PC-9 (cell line): ENCODE measurements at regions not wholly inside any gene's neighbourhood (a gene's known extent, or its start where the extent isn't known, plus 50 kb on each side); places are given as distances from the start of the nearest gene placed in this dataset.

Experiments
- BruUV-seq: library from RNA; stranded (reverse); fragments of 400-500 nt; replicated peaks from 2 replicates; lab custom pipeline; 2021; lab: Mats Ljungman, UMichigan
- CTCF ChIA-PET: fragments of 300-600 bp; sonication (Branson Sonifier 250); formaldehyde crosslinking; loops from one replicate; lab custom pipeline; 2022; ENCODE audit warnings: antibody characterized with exemption; lab: Charles Lee
- POLR2A ChIA-PET: fragments of 300-600 bp; sonication (Branson Sonifier 250); formaldehyde crosslinking; loops from one replicate; lab custom pipeline; 2022; ENCODE audit warnings: antibody characterized with exemption; ENCODE audit not compliant: unreplicated experiment; lab: Charles Lee
- DNase-seq, 2 experiments: peaks; one replicate each; pipeline versions ENCODE4 v3.0.0 to v3.0.0-alpha.2; 2015 to 2022; ENCODE audit warnings: mixed read lengths in 1 of 2
- H2AFZ ChIP-seq: fragments of 200-600 bp; sonication (generic); 2 replicates; pipeline ENCODE4 v1.8.1; 2017; ENCODE audit warnings: antibody characterized with exemption
- H3F3A ChIP-seq: fragments of 200-600 bp; sonication (generic); 2 replicates; pipeline ENCODE4 v1.8.1; 2017; ENCODE audit warnings: antibody characterized with exemption, mild to moderate bottlenecking, low read depth; ENCODE audit not compliant: insufficient read depth
- H3K27ac ChIP-seq: fragments of 200-600 bp; sonication (generic); 2 replicates; pipeline ENCODE4 v1.6.1; 2016; ENCODE audit warnings: mixed run types
- H3K27me3 ChIP-seq: fragments of 200-600 bp; sonication (generic); 2 replicates; pipeline ENCODE4 v1.6.1; 2016; ENCODE audit warnings: low read depth, mixed run types; ENCODE audit not compliant: insufficient read depth
- H3K36me3 ChIP-seq: fragments of 200-600 bp; sonication (generic); 2 replicates; pipeline ENCODE4 v1.6.1; 2016; ENCODE audit warnings: low read depth, mixed run types
- H3K4me1 ChIP-seq: fragments of 200-600 bp; sonication (generic); replicated peaks from 2 replicates; pipeline ENCODE4 v1.6.1; 2016; ENCODE audit warnings: mixed run types; ENCODE audit not compliant: insufficient read depth
- H3K4me2 ChIP-seq: fragments of 200-600 bp; sonication (generic); 2 replicates; pipeline ENCODE4 v1.6.1; 2017; ENCODE audit warnings: mixed run types
- H3K4me3 ChIP-seq: fragments of 200-600 bp; sonication (generic); 2 replicates; pipeline ENCODE4 v1.6.1; 2016; ENCODE audit warnings: mixed run types
- H3K79me2 ChIP-seq: fragments of 200-600 bp; sonication (generic); 2 replicates; pipeline ENCODE4 v1.6.1; 2017; ENCODE audit warnings: low read depth, mixed run types
- H3K9me2 ChIP-seq: fragments of 200-600 bp; sonication (generic); 2 replicates; pipeline ENCODE4 v1.8.1; 2017; ENCODE audit warnings: mild to moderate bottlenecking; ENCODE audit not compliant: insufficient read depth
- H3K9me3 ChIP-seq: fragments of 200-600 bp; sonication (generic); 2 replicates; pipeline ENCODE4 v1.8.1; 2016; ENCODE audit warnings: low read depth; ENCODE audit not compliant: insufficient read depth
- H4K20me1 ChIP-seq: fragments of 200-600 bp; sonication (generic); 2 replicates; pipeline ENCODE4 v1.8.1; 2017; ENCODE audit not compliant: insufficient read depth
- EZH2 ChIP-seq: fragments of 200-600 bp; sonication (generic); IDR thresholded peaks from 2 replicates; pipeline ENCODE4 v1.8.0; 2017; ENCODE audit warnings: antibody characterized with exemption, low read depth
- intact Hi-C: fragments of 100-400 bp; cut with micrococcal nuclease; formaldehyde crosslinking; loops from one replicate; pipeline ENCODE4 v1.10.0; 2022; ENCODE audit not compliant: unreplicated experiment
- TF ChIP-seq, protein P1 (sequence below): fragments of 200-600 bp; sonication (generic); conservative IDR thresholded peaks from 2 replicates; pipeline ENCODE4 v1.6.1; 2017; ENCODE audit warnings: mixed run types, antibody characterized with exemption, mild to moderate bottlenecking, moderate library complexity

DNA sequence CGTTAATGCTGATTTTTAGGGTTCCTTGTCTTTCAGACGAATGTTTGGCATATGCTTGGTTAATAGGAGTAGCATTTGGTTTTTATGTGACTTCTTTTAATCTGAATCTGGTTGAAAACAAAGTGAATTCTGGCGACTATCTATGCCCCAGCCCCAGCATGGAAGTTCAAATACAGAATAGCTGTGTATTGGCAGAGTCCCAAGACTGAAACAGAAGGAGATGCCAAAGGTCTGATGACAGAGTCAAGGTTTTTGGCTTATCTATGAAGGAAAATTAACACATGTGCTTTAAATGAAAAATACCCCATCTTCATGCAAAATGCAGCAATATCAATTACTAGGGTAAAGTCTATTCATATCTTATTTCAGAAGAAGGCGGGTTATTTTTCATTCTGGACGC, 734.8 kb upstream of the NXPH2 start:
- TF ChIP-seq, protein P1, sequence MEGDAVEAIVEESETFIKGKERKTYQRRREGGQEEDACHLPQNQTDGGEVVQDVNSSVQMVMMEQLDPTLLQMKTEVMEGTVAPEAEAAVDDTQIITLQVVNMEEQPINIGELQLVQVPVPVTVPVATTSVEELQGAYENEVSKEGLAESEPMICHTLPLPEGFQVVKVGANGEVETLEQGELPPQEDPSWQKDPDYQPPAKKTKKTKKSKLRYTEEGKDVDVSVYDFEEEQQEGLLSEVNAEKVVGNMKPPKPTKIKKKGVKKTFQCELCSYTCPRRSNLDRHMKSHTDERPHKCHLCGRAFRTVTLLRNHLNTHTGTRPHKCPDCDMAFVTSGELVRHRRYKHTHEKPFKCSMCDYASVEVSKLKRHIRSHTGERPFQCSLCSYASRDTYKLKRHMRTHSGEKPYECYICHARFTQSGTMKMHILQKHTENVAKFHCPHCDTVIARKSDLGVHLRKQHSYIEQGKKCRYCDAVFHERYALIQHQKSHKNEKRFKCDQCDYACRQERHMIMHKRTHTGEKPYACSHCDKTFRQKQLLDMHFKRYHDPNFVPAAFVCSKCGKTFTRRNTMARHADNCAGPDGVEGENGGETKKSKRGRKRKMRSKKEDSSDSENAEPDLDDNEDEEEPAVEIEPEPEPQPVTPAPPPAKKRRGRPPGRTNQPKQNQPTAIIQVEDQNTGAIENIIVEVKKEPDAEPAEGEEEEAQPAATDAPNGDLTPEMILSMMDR, result no peak
- TF ChIP-seq EZH2, result no peak
- Histone ChIP-seq H3K9me3 (no peaks in the 10 kb centered on the region), H3K9me2 (no peaks in the 10 kb centered on the region), H2AFZ (no peak overlapping the region), H3K27ac (no peak overlapping the region), H3K4me3 (no peak overlapping the region), H3K4me1 (no peaks in the 10 kb centered on the region), H3K27me3 (no peaks in the 10 kb centered on the region), H3K4me2 (no peak overlapping the region), H3K79me2 (no peaks in the 10 kb centered on the region), H3F3A (no peaks in the 10 kb centered on the region), H4K20me1 (no peaks in the 10 kb centered on the region), H3K36me3 (no peaks in the 10 kb centered on the region)
- intact Hi-C loops, result no loop called here
- no peak for DNase-seq
- POLR2A ChIA-PET, result no interaction called here
- BruUV-seq, result no TSS peak
- CTCF ChIA-PET, result no interaction called here

- no peak overlapping the region for H3K4me2 ChIP-seq
- H2AFZ ChIP-seq, result no peak overlapping the region
- H3F3A ChIP-seq, result no peaks in the 10 kb centered on the region
- H3K27me3 ChIP-seq, result no peaks in the 10 kb centered on the region
- ChIA-PET POLR2A (no interaction called here), CTCF (no interaction called here)
- no peaks in the 10 kb centered on the region for H3K36me3 ChIP-seq
- no peaks in the 10 kb centered on the region for H3K79me2 ChIP-seq
- TF ChIP-seq, protein P1, result no peak
- TF ChIP-seq EZH2, result no peak
- H3K4me3 ChIP-seq, result no peak overlapping the region
- intact Hi-C loops, result no loop called here
- no peaks in the 10 kb centered on the region for H3K9me2 ChIP-seq
- no peak for DNase-seq
- H4K20me1 ChIP-seq, result no peaks in the 10 kb centered on the region
- H3K9me3 ChIP-seq, result no peaks in the 10 kb centered on the region
- no peak overlapping the region for H3K27ac ChIP-seq
- BruUV-seq, result no TSS peak
- H3K4me1 ChIP-seq, result no peaks in the 10 kb centered on the region
Observed at GRCh38 chr2:139495851-139496250, 715.7 kb upstream of the NXPH2 start.

DNA sequence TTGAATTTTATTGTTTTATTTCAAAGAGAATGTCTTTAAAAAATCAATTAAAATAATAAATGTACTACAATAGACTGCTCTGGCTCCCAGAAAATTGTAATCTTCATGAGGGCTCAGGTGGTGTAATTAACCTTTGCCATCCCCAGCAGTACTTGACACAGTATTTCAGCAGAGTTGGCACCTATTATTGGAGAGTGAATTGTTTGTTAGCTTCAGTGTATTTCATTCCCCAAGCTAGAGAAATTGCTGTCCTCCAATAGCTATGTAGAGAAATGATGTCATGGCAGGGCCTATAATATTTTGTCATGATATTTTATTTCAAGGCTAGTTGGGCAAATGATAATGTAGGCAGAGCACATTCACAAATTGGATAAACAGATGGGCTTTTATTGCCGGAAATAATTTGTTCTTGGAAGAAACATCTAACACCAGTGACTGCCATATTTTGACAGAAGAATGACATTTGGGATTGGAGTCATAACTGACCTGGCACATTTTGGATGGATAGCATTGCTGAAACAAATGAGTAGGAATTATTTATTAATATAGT, 712.0 kb upstream of the NXPH2 start:
- H3K4me2 ChIP-seq, result no peak overlapping the region
- intact Hi-C loops, result no loop called here
- no TSS peak for BruUV-seq
- no peaks in the 10 kb centered on the region for H3K27me3 ChIP-seq
- H3K36me3 ChIP-seq, result no peaks in the 10 kb centered on the region
- no peaks in the 10 kb centered on the region for H3K9me3 ChIP-seq
- TF ChIP-seq, protein P1, result no peak
- no peak for TF ChIP-seq EZH2
- DNase-seq, result no peak
- no peak overlapping the region for H3K27ac ChIP-seq
- ChIA-PET CTCF (no interaction called here), POLR2A (no interaction called here)
- H3K9me2 ChIP-seq, result no peaks in the 10 kb centered on the region
- H3K4me1 ChIP-seq, result no peaks in the 10 kb centered on the region
- H3K79me2 ChIP-seq, result no peaks in the 10 kb centered on the region
- no peaks in the 10 kb centered on the region for H4K20me1 ChIP-seq
- no peak overlapping the region for H3K4me3 ChIP-seq
- no peak overlapping the region for H2AFZ ChIP-seq
- H3F3A ChIP-seq, result no peaks in the 10 kb centered on the region
